Cardiac muscle cell (in vitro differentiated cells and primary cell): ENCODE measurements at regions not wholly inside any gene's neighbourhood (a gene's known extent, or its start where the extent isn't known, plus 50 kb on each side); places are given as distances from the start of the nearest gene placed in this dataset.
"Not testable (repeated sequence)": the region's sequence is repeated elsewhere in the genome, so short reads cannot be mapped to it uniquely, and the experiment has no call there.

ENCODE experiments used
- DNase-seq, 2 donors: peaks; one replicate each; pipeline versions ENCODE4 v3.0.0 to v3.0.0-alpha.2; 2010 to 2017; ENCODE audit warnings: low read depth in 1 of 2, low spot score in 1 of 2
- H3K27ac ChIP-seq: fragments of 200-600 bp; sonication (generic); 2 replicates; pipeline ENCODE4 v1.5.1; 2016
- H3K27me3 ChIP-seq: fragments of 200-600 bp; sonication (generic); 2 replicates; pipeline ENCODE4 v1.6.0; 2016; ENCODE audit warnings: control low read depth
- H3K36me3 ChIP-seq: fragments of 200-600 bp; sonication (generic); 2 replicates; pipeline ENCODE4 v1.5.1; 2016; ENCODE audit warnings: control low read depth
- H3K4me1 ChIP-seq: fragments of 200-600 bp; sonication (generic); 2 replicates; pipeline ENCODE4 v1.8.1; 2017; ENCODE audit warnings: low read depth, mild to moderate bottlenecking, mixed run types
- H3K4me3 ChIP-seq: fragments of 200-600 bp; sonication (generic); 2 replicates; pipeline ENCODE4 v1.5.1; 2016; ENCODE audit warnings: mild to moderate bottlenecking
- H3K9me3 ChIP-seq: fragments of 200-600 bp; sonication (generic); 2 replicates; pipeline ENCODE4 v1.5.1; 2017; ENCODE audit warnings: low read depth, mild to moderate bottlenecking, control low read depth
- TF ChIP-seq, protein P1 (sequence below): IDR thresholded peaks from 2 replicates; pipeline ENCODE4 v1.5.1; 2012; ENCODE audit warnings: low read depth, mild to moderate bottlenecking, low read length

GRCh38 chr22:22789922-22790845 lies 97.4 kb upstream of the IGLL5 start:
- no peak overlapping the region for H3K4me3 ChIP-seq
- H3K27ac ChIP-seq, result no peak overlapping the region
- TF ChIP-seq, protein P1, sequence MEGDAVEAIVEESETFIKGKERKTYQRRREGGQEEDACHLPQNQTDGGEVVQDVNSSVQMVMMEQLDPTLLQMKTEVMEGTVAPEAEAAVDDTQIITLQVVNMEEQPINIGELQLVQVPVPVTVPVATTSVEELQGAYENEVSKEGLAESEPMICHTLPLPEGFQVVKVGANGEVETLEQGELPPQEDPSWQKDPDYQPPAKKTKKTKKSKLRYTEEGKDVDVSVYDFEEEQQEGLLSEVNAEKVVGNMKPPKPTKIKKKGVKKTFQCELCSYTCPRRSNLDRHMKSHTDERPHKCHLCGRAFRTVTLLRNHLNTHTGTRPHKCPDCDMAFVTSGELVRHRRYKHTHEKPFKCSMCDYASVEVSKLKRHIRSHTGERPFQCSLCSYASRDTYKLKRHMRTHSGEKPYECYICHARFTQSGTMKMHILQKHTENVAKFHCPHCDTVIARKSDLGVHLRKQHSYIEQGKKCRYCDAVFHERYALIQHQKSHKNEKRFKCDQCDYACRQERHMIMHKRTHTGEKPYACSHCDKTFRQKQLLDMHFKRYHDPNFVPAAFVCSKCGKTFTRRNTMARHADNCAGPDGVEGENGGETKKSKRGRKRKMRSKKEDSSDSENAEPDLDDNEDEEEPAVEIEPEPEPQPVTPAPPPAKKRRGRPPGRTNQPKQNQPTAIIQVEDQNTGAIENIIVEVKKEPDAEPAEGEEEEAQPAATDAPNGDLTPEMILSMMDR, result no peak
- H3K36me3 ChIP-seq, result no peaks in the 10 kb centered on the region
- no peak for DNase-seq
- H3K27me3 ChIP-seq, result no peaks in the 10 kb centered on the region
- no peaks in the 10 kb centered on the region for H3K4me1 ChIP-seq
- no peaks in the 10 kb centered on the region for H3K9me3 ChIP-seq

DNA sequence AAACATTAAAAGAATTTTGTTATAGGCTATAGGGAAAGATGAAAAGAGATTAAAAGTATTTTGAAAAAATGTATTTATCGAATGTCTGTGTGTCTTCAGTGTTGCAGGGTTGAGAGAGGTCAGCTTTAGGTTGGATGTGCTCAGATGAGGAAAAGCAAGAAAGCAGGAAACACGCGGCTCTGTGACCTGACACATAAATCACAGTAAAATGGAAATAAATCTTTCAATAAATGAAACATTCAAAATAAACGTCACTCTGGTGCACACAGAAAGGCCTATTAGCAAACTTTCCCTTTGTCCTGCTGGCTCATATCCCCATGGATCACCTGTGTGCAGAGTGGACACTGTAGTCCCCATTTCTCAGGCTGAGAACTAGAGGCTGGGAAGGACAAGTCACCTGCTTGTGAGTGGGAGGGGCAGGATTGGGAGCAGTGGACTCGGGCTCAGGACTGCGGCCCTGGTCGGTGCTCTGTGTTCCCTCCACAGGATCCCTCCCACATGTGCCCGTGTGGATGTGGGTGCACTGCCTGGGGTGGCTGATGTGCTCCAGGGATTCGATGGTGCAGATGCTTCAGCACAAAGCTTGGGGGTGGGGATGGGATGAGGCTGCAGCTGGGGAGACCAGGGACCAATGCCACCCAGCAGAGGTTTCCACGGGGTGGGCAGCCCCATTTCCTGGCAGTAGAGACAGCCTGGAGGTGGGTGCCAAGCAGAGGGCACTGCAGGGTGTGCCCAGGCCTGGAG lies 96.0 kb upstream of the IGLL5 start:
- no peaks in the 10 kb centered on the region for H3K4me1 ChIP-seq
- H3K9me3 ChIP-seq, result no peaks in the 10 kb centered on the region
- no peak overlapping the region for H3K4me3 ChIP-seq
- DNase-seq, result no peak
- no peaks in the 10 kb centered on the region for H3K27me3 ChIP-seq
- TF ChIP-seq, protein P1, result no peak
- no peak overlapping the region for H3K27ac ChIP-seq
- no peaks in the 10 kb centered on the region for H3K36me3 ChIP-seq

GRCh38 chr22:22792205-22792786 lies 95.3 kb upstream of the IGLL5 start:
- DNase-seq, result not testable (repeated sequence)

GRCh38 chr22:22795639-22796038 lies 92.0 kb upstream of the IGLL5 start:
- H3K9me3 ChIP-seq, result not testable (repeated sequence)

More at GRCh38 chr22:22792205-22792786, 95.3 kb upstream of the IGLL5 start:
- H3K9me3 ChIP-seq, H3K36me3 ChIP-seq, H3K4me3 ChIP-seq, H3K4me1 ChIP-seq, H3K27me3 ChIP-seq, H3K27ac ChIP-seq: not testable (repeated sequence)

GRCh38 chr22:22796724-22797123 lies 90.9 kb upstream of the IGLL5 start:
- Histone ChIP-seq H3K27me3 (no peaks in the 10 kb centered on the region), H3K27ac (no peak overlapping the region), H3K36me3 (no peaks in the 10 kb centered on the region), H3K4me3 (no peak overlapping the region), H3K4me1 (no peaks in the 10 kb centered on the region), H3K9me3 (no peaks in the 10 kb centered on the region)
- DNase-seq, result no peak
- TF ChIP-seq, protein P1, result no peak

More at GRCh38 chr22:22795639-22796038, 92.0 kb upstream of the IGLL5 start:
- not testable (repeated sequence) for H3K36me3 ChIP-seq, H3K4me1 ChIP-seq, DNase-seq, H3K27me3 ChIP-seq, H3K27ac ChIP-seq, H3K4me3 ChIP-seq

- no peak for DNase-seq
- TF ChIP-seq, protein P1, result no peak
- H3K4me3 ChIP-seq, result no peak overlapping the region
- no peaks in the 10 kb centered on the region for H3K9me3 ChIP-seq
- H3K27ac ChIP-seq, result no peak overlapping the region
- no peaks in the 10 kb centered on the region for H3K27me3 ChIP-seq
- H3K4me1 ChIP-seq, result no peaks in the 10 kb centered on the region
- no peaks in the 10 kb centered on the region for H3K36me3 ChIP-seq
Measured at GRCh38 chr22:22798232-22798616, 89.4 kb upstream of the IGLL5 start.
